ENCODE measurements at regions not wholly inside any gene's neighbourhood (a gene's known extent, or its start where the extent isn't known, plus 50 kb on each side); places are given as distances from the start of the nearest gene placed in this dataset.

GRCh38 chr14:100666403-100666802 is 60.3 kb upstream of the DLK1 start:
- TF ChIP-seq, protein P1, sequence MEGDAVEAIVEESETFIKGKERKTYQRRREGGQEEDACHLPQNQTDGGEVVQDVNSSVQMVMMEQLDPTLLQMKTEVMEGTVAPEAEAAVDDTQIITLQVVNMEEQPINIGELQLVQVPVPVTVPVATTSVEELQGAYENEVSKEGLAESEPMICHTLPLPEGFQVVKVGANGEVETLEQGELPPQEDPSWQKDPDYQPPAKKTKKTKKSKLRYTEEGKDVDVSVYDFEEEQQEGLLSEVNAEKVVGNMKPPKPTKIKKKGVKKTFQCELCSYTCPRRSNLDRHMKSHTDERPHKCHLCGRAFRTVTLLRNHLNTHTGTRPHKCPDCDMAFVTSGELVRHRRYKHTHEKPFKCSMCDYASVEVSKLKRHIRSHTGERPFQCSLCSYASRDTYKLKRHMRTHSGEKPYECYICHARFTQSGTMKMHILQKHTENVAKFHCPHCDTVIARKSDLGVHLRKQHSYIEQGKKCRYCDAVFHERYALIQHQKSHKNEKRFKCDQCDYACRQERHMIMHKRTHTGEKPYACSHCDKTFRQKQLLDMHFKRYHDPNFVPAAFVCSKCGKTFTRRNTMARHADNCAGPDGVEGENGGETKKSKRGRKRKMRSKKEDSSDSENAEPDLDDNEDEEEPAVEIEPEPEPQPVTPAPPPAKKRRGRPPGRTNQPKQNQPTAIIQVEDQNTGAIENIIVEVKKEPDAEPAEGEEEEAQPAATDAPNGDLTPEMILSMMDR (IDR thresholded peaks at IDR 0.05): no peak
- TF ChIP-seq POLR2A (IDR thresholded peaks at IDR 0.05) (no peak), EP300 (IDR thresholded peaks at IDR 0.05; ENCODE audit: low read depth) (no peak), POLR2AphosphoS5 (IDR thresholded peaks at IDR 0.05) (no peak)

Data from transverse colon (tissue), 4 donors.